NOMO-1 (cell line): ENCODE measurements at regions not wholly inside any gene's neighbourhood (a gene's known extent, or its start where the extent isn't known, plus 50 kb on each side); places are given as distances from the start of the nearest gene placed in this dataset.
A peak's percentile ranks its signal among the peaks of the same experiment; 100 is the strongest.

Experiments
- DNase-seq, 2 experiments: peaks; one replicate each; lab custom pipeline; 2025; ENCODE audit not compliant: unreplicated experiment in 2 of 2; lab: John Stamatoyannopoulos, UW

- no peak for DNase-seq
These were observed 150.8 kb downstream of the INHBB start for GRCh38 chr2:120496759-120497158.

DNA sequence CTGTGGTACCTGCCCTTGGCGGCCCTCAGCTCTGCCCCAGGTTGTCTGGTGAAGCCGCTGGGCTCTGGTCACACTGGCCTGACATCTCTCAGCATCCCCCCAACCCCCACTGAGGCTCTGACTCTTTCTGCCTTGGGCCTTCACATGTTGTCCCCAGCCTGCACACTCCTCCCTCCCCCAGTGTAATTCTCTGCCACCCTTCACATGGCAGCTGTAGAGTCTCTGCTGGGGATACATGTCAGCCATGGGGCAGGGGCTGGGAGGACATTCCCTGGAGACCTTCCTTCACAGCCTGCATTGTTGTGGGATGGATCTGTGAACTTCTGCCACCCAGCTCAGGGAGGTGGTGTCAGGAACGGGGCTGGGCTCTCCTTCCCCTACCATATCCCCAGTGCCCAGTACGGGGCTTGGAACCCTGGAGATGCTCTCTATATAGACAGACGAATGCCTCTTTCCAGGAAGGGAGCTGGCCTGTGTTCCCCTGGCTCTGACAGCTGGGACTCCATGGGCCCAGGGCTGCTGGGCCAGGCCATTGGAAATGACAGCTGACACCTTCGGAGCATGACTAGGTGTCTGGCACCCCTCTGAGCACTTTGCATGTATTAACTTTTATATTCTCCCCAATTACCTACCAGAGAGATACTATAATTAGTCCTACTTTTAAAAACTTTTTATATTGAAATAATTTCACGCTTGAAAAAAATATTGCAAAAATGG, 151.5 kb downstream of the INHBB start:
- no peak for DNase-seq

GRCh38 chr2:120498121-120498520, 152.2 kb downstream of the INHBB start:
- peak; percentile 33 to 71 for DNase-seq

DNA sequence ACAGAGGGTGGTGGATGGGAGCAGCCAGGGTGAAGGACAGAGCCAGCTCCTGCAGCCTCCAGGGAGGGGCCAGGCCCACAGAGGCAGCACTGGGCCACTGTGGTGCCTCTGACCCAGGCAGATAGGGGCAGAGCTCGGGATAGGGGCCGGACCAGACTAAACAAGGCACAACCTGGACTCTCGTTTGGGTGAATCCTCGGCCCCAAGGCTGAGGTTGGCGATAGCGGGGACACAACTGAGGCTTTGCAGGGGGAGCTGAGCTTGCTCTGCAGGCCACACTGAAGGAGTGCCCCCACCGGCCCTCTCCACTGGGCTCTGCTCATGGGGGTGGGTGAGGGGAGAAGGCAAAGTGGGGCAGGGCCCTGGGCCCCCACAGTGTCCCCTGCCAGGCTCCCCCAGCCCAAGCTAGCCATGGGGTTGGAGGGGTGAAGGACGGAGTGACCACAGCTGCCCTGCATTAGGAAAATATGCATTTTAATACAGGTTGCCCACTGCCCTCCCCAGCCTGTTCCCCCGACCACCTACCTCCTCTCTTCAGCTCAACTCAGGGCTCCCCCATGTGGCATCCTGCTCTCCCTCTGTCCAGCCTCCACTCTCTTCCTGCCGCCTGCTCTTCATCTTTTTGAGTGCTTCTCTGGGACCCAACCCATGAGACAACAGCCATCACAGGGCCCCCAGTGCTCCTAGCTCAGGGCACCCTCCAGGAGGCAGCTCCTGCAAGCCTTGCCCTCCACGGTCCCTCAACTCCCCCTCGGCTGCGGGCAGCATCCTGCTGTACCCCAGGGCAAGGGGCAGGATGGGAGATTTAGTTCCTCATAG, 152.8 kb downstream of the INHBB start:
- no peak for DNase-seq

DNA sequence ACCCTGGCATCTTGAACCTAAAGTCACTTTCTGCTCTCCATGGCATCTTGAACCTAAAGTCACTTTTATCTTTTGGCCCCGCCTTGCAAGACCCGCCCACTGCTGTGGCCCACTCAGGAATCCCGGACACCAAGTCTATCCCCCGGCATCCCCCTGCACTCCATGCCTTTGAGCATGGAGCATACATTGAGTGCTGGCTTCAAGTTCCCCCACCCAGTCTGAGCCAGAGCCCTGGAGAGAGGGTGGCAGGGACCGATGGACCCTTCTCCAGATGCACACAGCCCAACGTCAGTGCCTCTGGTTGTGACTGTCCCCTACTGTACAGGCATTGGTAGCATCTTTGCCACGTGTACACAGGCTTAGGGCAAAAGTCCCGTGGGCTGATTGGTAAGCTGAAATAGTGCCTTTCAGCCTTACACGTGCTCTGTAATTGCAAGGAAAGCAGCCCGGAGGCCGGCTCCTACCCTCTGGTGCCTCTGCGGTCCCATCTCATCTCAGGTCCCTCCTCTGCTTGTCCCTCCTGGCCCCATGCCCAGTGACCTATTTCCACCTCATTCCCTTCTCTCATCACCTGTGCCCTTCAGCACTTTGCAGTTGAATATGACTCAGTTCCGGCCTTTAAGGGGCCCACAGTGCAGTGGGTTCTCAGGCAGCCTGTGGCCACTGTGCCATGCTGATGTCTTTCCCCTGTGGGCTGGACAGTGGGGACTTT, 154.0 kb downstream of the INHBB start:
- peak in 1 of 2 experiments; percentile 2 for DNase-seq

DNA sequence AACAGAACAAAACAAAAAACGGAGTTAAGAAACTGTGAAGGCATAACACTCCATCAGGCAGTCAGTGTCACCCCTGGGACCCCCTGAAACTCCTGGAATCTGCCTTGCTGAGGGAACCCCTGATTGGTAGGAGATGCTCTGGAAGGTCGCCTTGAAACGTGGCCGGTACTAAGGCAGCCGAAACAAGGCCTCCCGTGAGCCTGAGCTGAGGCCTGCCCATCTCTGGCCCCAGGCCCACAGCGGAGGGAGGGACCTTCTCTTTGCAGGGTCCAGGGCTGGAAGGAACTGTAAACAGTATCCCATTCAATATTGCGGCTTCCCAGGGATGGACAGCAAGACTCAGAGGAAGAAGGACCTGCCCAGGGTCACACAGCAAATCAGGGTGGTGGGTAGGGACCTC, 155.7 kb downstream of the INHBB start:
- no peak for DNase-seq

GRCh38 chr2:120502357-120502756, 156.4 kb downstream of the INHBB start:
- no peak for DNase-seq

- DNase-seq: no peak
These were observed 156.8 kb downstream of the INHBB start for GRCh38 chr2:120502761-120503160.

GRCh38 chr2:120503206-120503792, 157.4 kb downstream of the INHBB start:
- DNase-seq: no peak

- DNase-seq: no peak
These were observed 158.0 kb downstream of the INHBB start for GRCh38 chr2:120503793-120504571.

GRCh38 chr2:120504936-120505705, 159.2 kb downstream of the INHBB start:
- no peak for DNase-seq

DNA sequence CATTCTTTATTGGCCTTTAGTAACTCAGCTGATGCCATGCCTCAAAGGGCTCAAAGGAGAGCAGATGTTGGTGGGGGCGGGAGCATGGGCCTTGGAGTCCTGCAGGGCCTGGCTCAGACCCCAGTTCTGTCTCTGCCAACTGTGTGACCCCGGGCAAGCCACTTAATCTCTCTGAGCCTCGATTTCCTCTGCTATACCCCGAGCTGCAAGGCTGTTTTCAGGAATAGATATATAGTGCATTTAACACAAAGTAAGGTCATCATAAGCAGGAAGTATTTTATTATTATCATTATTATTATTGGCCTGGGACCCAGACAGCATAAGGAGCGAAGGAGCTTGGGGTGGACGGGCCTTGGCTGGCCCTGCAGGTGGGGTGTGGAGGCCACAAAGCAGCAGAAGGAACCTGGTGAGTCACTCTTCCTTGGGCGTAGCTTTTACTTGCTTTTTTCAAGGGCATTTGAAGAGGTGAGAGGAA, 162.7 kb downstream of the INHBB start:
- no peak for DNase-seq

DNA sequence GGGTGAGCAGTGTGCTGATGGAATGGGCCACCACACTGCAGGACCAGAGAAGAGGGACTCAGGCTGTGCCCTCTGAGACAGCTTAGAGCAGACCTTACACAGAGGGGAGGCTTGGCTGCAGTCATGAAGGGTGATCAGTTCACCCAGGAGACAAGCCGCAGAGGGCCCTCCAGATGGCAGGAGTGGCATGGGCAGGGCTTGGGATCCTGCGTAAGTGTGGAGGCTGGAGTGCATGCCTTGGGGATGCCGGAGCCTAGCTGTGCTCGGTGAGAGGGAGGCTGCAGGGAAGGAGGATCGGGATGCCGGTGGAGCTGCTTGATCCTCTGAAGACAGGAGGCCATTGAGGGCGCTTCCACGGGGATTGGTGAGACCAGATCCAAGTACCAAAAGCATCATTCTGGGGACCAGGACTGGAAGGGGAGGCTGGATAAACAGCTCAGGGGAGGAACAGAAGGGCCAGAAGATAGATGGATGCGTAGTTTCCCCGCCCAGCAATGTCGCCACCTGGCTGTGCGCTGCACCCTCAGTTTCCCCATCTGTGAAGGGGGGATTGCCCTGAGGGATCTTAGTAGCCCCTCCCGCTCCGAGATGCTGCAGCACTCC, 163.4 kb downstream of the INHBB start:
- DNase-seq: no peak

DNA sequence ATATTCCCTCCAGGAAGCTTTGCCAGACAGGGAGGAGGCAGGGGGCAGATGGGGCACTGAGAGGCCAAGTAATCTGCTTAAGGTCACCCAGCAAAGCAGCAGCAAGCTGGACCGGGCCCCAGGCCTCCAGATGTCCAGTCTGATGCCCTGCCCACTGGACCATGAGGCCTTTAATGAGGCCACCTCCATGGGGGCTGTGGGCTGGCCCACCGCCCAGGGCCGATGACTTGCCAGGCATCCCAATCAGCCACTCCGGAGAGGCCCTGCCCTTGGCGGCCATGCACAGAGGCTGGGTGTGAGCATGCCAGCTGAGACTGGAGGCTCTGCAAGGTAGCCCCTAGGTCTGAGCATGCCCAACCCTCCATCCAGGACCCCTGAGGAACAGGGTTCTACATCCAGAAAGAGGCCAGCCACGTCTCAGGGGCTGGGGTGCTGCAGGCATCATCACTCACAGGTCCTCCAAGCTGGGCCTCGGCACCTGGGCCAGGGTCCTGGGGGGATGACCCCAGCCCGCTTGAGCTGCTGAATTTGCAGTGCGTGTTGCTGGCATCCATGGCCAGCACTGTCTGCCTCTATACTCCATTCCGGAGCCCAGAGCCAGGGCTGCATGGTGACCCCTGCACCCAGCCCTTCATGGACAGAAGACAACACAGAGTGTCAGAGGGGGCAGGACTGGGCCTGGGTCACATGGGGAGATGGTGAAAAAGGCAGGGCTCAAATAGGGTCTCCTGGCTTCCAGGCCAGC, 164.2 kb downstream of the INHBB start:
- no peak for DNase-seq

DNA sequence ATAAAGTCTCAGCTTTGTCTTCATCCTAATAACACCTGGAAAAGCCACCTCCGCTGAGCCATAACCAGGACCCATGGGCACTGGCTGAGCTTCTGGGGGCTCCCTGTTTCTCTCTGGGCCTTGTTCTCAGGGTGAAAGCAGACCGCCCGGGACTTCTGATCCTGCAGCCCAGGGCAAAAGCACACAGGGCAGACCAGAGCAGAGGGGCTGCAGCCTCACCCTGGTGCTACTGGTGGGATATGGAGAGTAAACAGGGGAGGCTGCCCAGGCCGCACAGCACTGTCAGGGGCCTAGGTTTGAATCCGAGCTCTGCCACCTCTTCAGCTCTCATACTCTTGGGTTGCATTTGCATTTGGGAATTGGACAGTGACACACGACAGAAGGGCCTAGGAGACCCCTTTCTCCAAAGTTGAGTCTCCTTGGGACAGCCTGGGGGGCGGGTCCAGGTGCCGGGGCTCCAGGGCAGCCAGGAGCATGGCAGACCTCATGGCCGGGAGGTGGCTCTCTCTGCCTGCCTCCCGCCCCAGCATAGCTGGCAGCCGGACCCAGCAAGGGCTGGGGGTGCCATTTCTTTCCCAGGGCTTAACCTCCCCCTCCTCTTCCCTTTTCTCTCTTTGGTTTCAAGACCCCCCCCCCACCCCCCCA, 164.9 kb downstream of the INHBB start:
- no peak for DNase-seq

DNA sequence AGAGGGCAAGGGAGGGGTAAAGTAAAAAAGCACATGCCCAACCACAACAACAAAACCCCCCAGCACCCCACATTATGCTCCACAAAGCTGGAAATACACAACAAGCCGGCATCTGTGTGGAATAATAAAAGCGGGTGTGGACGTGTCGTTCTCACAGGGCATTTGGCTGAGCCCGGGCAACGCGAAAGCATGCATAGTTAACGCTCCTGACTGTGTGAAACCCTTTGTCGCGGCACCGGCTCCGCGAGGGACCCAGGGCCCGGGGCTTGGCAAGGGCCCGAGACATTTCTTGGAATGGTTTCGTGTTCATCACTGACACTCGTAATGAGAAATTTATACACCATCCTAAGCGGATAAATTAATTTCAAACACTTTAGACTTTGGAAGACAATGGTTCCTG, 165.6 kb downstream of the INHBB start:
- DNase-seq: no peak

DNA sequence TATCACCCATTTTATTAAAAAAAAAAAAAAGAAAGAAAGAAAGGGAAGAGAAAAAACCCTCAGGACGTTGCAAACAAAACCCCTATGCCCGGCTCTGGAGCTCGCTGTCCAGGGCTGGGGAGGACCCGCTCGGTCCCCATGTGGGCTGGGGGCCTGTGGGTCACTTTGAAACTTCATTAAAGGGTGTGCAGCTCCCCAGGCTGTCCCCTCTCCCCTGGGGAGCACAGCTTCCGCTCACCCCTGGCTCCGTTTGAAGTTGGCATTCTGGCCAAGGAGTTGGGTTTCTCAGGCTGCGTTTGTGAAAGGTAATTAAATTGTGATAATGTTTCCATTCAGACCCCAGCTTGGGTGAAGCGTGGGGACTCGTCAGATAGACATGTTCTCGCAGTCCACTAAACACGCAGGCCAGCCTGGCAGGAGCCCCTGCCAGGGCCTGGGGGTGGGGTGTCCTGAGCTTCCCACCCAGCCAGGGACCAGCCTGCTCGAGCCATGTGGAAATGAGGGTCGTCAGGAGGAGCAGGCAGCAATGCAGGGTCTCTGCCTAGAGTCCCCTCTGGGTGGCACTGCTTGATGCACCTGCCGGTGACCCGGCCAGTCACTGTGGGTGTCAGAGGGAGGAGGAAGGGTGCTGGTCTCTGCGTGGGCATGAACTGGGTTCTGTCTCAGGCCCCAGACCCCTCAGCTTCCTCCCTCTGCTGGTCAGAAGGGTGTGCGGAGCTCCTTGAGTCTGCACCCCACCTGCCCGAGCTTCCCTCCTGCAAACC, 166.2 kb downstream of the INHBB start:
- no peak for DNase-seq
